PFSK-1 (cell line): ENCODE measurements at regions not wholly inside any gene's neighbourhood (a gene's known extent, or its start where the extent isn't known, plus 50 kb on each side); places are given as distances from the start of the nearest gene placed in this dataset.

Experiments
- FOXP2 ChIP-seq: optimal IDR thresholded peaks from 2 replicates; pipeline ENCODE3; 2011; ENCODE audit warnings: borderline replicate concordance, control low read depth, inconsistent platforms; ENCODE audit not compliant: insufficient read depth; ENCODE audit errors: extremely low read length, extremely low read depth
- POLR2AphosphoS5 ChIP-seq: IDR thresholded peaks from 2 replicates; pipeline ENCODE4 v1.6.1; 2012; ENCODE audit warnings: low read depth, mild to moderate bottlenecking, control low read depth, low read length, moderate library complexity
- SIN3A ChIP-seq: IDR thresholded peaks from 2 replicates; pipeline ENCODE4 v1.6.1; 2012; ENCODE audit warnings: mild to moderate bottlenecking, low read length, moderate library complexity, borderline replicate concordance; ENCODE audit not compliant: insufficient read depth
- TAF1 ChIP-seq: IDR thresholded peaks from 2 replicates; pipeline ENCODE4 v1.6.1; 2012; ENCODE audit warnings: low read length, control low read depth, borderline replicate concordance; ENCODE audit not compliant: insufficient read depth
- TF ChIP-seq, protein P1 (sequence below), 2 experiments: IDR thresholded peaks; 2 replicates each; pipeline versions ENCODE4 v1.6.1 to v1.8.0; 2011 to 2012; ENCODE audit warnings: low read depth in 2 of 2, low read length in 2 of 2, control low read depth in 1 of 2, inconsistent platforms in 1 of 2, mild to moderate bottlenecking in 1 of 2, moderate library complexity in 1 of 2; ENCODE audit not compliant: insufficient read depth in 1 of 2

GRCh38 chr2:166651080-166651675, 157.1 kb upstream of the SCN7A start:
- TF ChIP-seq, protein P1, sequence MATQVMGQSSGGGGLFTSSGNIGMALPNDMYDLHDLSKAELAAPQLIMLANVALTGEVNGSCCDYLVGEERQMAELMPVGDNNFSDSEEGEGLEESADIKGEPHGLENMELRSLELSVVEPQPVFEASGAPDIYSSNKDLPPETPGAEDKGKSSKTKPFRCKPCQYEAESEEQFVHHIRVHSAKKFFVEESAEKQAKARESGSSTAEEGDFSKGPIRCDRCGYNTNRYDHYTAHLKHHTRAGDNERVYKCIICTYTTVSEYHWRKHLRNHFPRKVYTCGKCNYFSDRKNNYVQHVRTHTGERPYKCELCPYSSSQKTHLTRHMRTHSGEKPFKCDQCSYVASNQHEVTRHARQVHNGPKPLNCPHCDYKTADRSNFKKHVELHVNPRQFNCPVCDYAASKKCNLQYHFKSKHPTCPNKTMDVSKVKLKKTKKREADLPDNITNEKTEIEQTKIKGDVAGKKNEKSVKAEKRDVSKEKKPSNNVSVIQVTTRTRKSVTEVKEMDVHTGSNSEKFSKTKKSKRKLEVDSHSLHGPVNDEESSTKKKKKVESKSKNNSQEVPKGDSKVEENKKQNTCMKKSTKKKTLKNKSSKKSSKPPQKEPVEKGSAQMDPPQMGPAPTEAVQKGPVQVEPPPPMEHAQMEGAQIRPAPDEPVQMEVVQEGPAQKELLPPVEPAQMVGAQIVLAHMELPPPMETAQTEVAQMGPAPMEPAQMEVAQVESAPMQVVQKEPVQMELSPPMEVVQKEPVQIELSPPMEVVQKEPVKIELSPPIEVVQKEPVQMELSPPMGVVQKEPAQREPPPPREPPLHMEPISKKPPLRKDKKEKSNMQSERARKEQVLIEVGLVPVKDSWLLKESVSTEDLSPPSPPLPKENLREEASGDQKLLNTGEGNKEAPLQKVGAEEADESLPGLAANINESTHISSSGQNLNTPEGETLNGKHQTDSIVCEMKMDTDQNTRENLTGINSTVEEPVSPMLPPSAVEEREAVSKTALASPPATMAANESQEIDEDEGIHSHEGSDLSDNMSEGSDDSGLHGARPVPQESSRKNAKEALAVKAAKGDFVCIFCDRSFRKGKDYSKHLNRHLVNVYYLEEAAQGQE (IDR thresholded peaks at IDR 0.05; ENCODE audit: insufficient read depth in 1 of 2, low read depth in 2 of 2, low read length in 2 of 2): 0 out of 4 replicates have a peak, but pooled peaks of 1 of the 2 experiments have one; percentile 30
- TF ChIP-seq POLR2AphosphoS5: peak; percentile 23; the same call in 1 of the 2 replicates
- no peak for TF ChIP-seq FOXP2
- TF ChIP-seq TAF1: no peak
- TF ChIP-seq SIN3A: no peak

DNA sequence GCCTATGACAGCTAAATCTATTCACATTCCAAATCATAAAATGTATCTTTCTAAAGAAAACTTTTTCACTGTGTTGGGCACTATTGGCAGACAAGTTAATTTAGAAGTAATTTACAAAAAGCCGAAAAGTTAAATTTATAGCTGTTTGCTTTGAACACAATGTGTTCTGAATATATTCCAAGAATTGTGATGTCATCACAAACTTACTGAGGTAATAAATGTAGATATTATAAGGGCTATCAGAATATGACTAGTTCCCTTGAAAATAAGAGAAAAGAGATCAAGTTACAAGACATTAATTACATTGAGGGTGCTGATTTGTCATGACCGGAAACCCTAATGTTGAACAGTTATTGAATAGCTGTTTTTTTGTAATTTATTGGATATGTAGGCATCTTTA, 153.9 kb upstream of the SCN7A start:
- no peak for TF ChIP-seq POLR2AphosphoS5
- TF ChIP-seq, protein P1 (IDR thresholded peaks at IDR 0.05; ENCODE audit: insufficient read depth in 1 of 2, low read depth in 2 of 2, low read length in 2 of 2): no peak
- TF ChIP-seq SIN3A: no peak
- TF ChIP-seq FOXP2: no peak
- no peak for TF ChIP-seq TAF1

GRCh38 chr2:166643980-166644379, 149.9 kb upstream of the SCN7A start:
- TF ChIP-seq, protein P1 (IDR thresholded peaks at IDR 0.05; ENCODE audit: insufficient read depth in 1 of 2, low read depth in 2 of 2, low read length in 2 of 2): no peak
- TF ChIP-seq SIN3A: no peak
- TF ChIP-seq POLR2AphosphoS5: no peak
- no peak for TF ChIP-seq FOXP2
- no peak for TF ChIP-seq TAF1

GRCh38 chr2:166637051-166637450, 143.0 kb upstream of the SCN7A start:
- TF ChIP-seq, protein P1 (IDR thresholded peaks at IDR 0.05; ENCODE audit: insufficient read depth in 1 of 2, low read depth in 2 of 2, low read length in 2 of 2): no peak
- TF ChIP-seq FOXP2 (no peak), POLR2AphosphoS5 (no peak), TAF1 (no peak)

- TF ChIP-seq TAF1 (no peak), FOXP2 (no peak), POLR2AphosphoS5 (no peak), SIN3A (no peak)
- TF ChIP-seq, protein P1 (IDR thresholded peaks at IDR 0.05; ENCODE audit: insufficient read depth in 1 of 2, low read depth in 2 of 2, low read length in 2 of 2): no peak
Observed at GRCh38 chr2:166634706-166635105, 140.7 kb upstream of the SCN7A start.
